CD4-positive, alpha-beta T cell treated with Interleukin-21 for 1 hour (primary cell): ENCODE measurements at regions not wholly inside any gene's neighbourhood (a gene's known extent, or its start where the extent isn't known, plus 50 kb on each side); places are given as distances from the start of the nearest gene placed in this dataset.
"Not testable (repeated sequence)": the region's sequence is repeated elsewhere in the genome, so short reads cannot be mapped to it uniquely, and the experiment has no call there.

Experiments used
- DNase-seq: peaks from one replicate; pipeline ENCODE4 v3.0.0-alpha.2; 2020

DNA sequence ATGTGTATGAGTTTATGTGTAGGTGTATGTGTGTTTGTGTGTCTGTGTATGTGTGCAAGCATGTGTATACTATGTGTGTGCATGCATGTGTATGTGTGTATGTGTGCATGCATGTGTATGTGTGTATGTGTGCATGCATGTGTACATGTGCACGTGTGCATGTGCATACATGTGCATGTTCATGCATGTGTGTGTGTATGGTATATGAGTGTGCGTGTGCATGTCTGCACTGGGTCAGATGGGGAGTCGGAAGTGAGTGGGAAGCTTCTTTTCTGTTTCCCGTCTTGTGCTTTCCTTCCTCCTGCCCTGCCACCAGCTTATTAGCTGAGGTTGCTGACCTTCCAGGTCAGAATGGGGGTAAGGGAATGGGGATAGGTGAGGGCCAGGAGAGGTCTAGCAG lies 174.7 kb downstream of the MAP2K4 start:
- no peak for DNase-seq

DNA sequence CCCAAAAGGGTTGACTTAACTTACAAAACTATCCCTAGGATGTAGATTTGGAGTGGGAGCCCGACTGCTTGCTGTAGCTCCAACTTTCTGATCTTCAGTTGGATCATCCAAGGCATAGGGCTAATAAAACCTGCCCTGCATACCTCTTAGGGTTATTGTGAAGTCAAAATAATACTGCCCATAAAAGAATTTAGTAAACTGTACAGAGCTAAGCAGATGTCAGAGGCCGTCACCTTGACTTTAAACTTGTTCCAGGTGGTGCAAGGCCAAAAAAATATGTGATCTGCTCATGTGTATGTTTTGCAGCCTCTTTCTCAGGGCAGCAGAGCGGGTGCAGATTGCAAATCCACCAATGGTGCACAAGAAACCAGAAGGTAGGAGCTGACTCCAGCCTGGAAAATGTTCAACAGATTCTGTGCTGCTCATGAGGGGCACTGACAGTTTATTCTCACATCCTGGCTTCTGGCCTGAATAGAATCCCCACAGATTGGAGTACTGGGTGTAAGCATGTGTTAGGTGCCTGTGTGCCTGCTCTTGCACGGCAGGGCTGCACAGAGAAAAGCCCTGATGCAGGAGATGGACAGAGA lies 180.7 kb downstream of the MAP2K4 start:
- no peak for DNase-seq

DNA sequence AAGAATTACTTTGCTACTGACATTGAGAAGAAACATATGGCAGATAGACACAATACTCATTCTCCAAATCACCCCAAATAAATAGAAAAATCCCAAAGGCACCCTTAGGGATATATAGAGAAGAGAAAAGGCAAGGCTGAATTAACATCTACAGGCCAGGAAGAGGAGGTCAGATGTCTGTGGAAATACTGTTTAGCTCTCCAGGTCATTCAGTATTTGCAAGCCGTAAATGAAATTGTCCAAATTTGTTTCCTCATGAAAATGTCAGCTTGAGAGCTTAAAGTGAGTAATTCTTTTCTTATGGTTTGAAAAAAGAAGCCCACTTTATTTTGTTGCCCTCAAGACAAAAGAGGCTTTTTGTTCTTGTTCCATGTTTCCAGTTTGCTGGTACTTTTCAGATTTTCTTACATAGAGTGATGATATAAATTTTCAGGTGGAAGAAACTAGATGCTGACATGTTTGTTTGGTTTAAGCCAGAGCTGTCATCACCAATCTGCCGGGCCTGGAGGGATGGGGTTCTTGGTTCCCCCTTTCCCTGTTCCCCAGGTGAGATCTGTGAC lies 189.0 kb downstream of the MAP2K4 start:
- DNase-seq, result no peak

DNA sequence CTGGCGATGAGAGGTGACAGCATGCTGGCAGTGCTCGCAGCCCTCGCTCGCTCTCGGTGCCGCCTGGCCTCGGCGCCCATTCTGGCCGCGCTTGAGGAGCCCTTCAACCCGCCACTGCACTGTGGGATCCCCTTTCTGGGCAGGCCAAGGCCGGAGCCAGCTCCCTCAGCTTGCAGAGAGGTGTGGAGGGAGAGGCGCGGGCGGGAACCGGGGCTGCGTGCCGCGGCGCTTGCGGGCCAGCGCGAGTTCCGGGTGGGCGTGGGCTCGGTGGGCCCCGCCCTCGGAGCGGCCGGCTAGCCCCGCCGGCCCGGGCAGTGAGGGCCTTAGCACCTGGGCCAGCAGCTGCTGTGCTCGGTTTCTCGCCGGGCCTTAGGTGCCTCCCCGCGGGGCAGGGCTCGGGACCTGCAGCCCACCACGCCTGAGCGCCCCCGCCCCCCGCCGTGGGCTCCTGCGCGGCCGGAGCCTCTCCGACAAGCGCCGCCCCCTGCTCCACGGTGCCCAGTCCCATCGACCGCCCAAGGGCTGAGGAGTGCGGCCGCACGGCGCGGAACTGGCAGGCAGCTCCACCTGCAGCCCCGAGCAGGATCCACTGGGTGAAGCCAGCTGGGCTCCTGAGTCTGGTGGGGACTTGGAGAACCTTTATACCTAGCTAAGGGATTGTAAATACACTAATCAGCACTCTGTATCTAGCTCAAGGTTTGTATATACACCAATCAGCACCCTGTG lies 200.2 kb downstream of the MAP2K4 start:
- DNase-seq, result not testable (repeated sequence)

DNA sequence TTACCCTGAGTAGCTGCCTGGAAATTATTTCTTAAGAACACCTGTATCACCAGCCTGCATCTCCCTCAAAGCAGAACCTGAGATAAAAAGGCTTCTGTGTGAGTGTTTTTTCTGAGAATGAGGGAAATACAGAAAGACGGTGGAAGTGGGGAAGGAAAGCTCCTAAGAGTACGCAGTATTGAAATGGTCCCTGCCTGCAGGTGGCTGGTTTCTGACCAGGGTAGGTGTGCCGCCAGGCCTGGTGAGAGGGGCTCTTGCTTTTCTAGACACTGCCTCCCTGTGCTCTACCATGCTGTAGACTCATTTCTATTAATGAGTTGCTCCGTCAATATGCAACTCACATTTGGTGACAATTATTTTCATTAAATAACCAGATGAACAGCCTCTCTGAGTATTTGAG lies 201.7 kb downstream of the MAP2K4 start:
- no peak for DNase-seq

DNA sequence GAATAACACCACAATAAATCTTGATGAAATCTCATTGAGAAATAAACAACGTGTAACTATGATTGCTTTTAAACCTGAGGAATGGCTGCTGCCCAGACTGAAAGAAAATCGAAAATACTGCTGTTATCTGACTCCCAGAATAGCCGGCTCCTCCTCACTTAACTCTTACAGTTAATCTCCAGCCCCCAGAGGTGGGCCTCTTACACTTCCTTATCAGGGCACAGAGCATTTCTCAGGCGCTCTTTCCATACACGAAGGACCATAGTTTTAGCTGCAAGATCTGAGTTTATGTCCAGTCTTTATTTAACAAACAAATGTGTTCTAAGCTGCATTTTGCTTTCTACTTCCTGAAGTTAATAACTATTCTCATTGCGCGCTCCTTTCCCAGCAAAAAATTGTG lies 206.9 kb downstream of the MAP2K4 start:
- DNase-seq, result no peak

DNA sequence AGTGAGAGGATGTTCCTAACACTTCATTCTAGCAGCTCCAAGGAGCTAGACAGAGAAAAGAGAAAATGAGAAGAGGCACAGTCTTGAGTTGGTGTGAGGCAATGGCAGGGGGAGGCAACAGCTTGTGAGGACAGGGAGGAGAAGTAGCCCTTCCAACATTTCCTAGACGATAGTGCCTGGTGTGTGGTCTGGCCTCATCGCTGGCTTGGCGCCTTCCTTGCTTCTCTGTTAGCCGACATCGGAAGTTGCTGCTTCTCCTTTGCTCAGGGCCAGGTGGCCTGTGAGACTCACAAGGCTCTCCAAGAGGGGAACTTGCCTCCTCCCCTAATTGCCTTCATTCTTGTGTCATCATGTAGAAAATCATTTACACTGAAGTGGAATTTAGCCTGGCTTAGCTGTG lies 208.7 kb downstream of the MAP2K4 start:
- DNase-seq, result no peak

DNA sequence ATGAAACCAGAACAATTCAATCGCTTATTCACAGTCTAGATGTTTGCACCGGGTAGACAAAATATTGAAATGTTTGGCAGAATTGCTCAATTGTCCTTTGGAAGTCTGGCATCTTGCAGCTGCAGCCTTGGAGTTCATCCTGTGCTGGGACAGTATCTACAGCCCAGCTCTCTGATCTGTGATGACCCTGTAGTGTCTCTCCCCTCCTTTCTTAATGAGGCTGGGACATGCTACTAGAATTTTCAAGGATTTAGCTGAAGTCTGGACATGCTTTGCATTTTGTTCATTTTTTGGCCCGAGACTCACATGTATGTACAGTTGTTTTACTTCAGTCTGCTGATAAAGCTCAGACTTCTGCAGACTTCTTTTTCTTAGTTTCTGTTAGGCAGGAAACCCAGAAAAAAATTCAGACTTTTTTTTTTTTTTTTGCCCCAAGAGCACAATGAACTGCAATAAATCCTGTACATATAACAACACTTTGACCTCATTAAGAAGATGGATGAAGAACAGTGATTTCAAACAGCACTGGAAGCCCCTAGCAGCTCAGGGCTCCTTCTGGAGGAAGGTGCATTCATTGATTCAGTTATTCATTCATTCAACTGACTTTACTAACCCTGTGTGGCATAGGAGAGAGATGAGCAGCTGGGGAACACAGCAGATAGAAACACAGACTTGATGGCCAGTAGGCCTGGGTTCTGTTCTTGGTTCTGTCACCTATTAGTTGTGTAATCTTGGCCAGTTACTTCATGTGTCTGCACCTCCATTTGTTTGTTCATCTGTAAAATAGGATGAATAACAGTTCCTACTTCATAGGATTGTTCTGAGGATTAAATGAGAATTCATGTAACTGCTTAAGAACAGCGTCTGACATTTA lies 210.0 kb downstream of the MAP2K4 start:
- DNase-seq, result no peak

DNA sequence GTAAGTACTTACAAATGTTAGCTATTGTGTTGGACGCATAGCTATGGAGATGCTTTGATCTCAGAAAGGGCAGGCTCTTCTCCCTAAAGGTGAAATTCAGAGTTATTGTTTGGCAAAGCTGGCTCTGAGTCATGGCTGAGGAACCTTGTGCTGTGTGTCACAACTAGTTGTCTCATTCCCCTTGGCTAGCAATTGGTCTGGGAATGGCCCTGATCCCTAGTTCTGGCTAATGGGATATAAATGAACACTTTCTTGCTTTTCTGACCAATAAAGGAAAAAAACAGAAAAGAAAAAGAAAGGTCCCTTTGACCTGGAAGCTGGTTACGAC lies 210.6 kb downstream of the MAP2K4 start:
- no peak for DNase-seq

DNA sequence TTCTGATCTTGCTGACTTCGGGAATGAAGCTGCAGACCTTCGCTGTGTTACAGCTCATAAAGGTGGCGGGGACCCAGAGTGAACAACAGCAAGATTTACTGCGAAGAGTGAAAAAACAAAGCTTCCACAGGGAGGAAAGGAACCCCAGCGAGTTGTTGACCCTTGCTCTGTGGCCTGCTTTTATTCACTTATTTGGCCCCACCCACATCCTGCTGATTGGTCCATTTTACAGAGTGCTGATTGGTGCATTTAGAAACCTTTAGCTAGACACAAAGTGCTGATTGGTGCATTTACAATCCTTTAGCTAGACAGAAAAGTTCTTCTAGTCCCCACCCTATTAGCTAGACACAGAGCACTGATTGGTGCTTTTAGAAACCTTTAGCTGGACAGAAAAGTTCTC lies 218.3 kb downstream of the MAP2K4 start:
- not testable (repeated sequence) for DNase-seq

DNA sequence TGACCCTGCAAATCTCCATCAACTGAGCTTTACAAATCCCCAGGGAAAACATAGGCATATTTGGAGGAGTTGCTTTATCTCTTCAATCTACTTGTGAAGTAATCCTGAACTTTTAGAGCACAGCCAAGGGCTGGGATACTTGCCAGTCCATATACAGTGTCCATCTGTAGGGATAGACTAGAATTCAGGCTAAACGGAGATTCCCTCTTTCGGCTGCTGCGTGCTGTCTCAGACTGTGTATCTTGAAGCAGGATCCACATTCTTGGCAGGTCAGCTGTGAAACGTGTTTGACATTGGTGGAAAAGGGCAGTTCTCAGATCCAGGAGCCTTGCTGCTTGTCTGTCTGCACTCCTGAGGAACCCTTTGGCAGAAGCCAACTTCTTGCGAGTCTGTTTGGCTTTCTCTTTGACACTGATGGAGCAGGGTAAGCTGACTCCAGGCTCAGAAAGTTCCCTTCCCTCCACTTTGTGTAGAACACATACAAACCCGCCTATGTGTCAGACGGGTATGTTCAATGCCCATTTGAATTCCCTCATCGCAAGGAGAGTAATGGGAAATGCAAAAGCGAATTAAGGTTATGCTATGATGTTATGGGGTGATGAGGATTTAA lies 221.8 kb downstream of the MAP2K4 start:
- DNase-seq, result no peak

DNA sequence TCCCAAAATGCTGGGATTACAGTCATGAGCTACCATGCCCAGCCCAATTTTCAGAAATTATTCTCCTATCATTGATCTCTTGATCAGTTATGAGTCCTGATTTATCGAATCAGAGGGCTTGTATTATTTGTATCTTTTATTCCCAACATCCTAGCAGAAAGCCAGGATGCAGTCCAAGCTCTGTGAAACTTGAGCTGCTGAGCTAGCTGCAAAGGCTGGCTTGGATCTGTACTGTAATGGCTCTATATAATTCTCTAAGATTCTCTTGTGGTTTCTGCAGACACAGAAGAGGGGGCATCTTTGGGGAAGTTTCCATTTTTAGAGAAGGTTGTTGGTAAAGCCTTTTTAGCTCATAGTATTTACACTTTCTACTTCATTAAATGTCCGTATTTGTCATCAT lies 227.1 kb downstream of the MAP2K4 start:
- DNase-seq, result no peak

DNA sequence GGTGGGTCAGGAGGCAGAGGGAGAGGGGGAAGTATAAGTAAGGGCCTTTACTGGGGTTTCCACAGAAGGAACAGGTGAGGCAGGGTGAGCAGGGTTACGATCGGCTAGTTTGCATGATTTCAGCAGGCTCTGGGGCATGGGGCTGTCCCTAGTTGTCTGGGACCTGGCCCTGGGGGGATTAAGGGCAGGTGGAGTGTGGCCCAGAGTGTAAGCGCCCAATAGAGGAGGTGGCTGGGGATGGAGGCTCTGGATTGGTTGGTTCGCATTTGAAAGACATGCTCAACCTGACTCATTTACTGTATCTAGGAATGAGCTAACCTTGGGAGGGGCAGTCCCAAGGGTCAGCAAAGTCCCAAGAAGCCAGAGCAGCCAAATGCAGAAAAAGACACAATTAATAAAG lies 230.3 kb downstream of the MAP2K4 start:
- no peak for DNase-seq

DNA sequence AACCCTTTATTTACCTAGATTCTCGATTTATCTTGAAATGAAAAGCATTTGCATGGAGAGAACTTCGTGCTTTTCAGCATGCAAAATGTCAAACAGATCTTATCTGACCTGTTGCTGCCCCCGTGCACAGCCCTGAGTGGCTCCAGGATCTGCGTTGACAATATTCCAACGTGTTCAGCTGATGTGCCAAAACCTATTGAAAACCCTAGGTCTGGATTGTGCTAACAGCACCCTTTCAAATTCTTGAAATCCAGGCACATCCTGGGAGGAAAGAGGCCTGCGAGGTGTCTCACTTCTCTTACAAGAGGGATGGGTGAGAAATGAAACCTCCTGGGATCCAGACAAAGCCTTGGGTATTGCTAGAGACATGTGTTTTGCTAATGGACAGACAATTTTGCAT lies 231.8 kb downstream of the MAP2K4 start:
- DNase-seq, result no peak

DNA sequence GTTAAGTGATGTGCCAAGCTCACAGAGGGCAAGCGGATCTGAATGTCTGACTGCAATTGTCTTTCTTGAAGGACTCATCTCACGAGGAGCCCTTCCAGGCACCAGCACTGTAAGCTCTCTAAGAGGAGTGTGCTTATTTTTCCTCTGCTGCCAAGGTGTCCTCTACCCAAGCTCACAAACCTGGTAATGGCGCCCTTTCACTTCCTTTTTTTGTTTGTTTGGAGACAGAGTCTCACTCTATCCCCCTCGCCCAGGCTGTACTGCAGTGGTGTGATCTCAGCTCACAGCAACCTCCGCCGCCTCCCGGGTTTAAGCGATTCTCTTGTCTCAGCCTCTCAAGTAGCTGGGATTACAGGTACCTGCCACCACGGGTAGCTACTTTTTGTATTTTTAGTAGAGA lies 233.8 kb downstream of the MAP2K4 start:
- DNase-seq, result no peak

DNA sequence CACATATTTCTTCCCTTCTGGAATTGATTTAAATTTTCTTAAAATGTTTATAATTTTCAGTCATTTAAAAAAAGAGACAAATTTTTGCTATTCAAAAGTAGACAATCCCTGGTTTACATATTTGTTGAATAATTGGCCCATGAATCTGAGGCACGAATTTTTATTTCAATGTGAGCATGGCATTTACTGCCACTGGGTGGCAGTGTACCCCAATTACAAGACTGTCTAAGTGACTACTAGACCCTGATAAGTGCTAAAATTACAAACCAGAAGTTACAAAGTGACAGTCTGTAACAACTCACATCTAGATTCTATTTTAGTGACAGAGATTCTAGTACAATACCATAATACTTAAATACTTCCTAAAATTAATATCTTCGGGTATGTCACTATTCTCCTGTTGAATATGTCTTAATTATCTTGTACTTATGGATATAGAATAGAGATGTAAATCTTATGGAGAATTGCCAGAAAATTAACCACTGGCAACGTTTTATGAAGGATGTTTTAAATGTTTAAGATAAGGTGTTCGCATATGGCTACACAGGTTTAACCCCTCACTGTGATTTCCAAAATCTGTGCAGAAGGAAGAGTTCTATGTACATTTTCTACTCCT lies 235.8 kb downstream of the MAP2K4 start:
- DNase-seq, result peak; percentile 2

DNA sequence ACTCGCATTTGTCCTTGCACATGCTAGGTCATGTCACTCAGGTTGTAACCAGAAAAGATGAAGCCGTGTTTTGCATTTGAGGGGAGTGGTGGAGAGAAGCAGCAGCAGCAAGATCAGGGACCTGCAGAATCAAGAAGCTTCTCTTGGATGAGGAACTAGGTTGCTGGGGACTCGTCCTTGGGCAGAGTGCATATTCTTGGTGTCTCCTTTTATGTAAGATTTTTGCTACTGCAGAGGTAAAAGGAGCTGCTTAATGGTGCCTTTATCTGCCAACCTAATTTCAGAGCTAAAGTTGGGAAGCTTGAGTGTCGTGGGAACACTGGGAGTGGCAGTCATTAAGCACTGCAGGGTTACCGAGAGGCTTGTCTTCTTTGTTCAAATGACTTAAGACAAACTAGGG lies 236.5 kb downstream of the MAP2K4 start:
- DNase-seq, result no peak

DNA sequence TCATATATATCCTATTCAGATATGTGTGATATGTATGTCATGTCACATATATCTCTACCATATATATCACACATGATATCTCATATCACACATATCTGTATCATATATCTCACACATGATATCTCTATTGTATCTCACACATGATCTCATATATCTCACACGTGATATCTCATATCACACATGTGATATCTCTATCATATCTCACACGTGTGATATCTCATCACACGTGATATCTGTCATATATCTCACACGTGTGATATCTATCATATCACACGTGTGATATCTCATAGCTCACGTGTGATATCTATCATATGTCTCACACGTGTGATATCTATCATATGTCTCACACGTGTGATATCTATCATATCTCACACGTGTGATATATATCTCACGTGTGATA lies 240.7 kb downstream of the MAP2K4 start:
- DNase-seq, result no peak

DNA sequence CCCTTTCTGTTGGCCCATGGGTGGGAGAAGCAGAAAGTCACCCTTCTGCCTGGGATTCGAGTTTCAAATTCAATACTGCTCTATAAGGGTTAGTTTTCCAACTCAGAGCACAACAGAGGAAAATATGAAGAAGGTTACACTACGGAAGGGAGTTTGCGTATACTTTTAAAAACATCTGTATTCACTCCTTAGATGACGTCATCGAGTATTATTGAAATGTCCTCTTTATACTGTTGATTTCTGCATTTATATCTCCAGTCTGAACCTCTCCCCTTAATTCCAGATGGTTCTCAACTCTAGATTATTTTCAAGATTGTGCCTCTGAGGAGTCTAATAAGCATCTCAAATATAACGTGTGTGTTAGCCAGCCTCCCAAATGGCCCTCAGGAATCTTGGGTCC lies 249.1 kb downstream of the MAP2K4 start:
- no peak for DNase-seq

DNA sequence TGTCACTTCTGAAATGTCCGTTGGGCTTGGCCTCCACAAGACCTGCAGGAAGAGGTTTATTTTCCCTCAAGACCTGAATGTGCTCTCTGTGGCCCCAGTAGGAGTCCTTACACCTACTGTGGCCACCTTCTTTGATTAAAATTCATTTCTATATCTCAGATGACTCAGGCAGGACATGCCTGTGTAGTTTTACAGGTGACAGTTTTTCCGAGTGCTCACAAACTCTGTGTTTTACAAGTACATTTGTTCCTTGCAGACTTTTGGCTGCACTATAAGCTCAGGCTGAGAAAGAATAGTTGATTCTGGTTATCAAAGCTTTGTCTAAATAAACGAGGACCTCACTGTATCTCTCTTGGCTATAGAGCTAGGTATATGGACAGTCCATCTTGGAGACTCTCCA lies 257.1 kb downstream of the MAP2K4 start:
- DNase-seq, result no peak

DNA sequence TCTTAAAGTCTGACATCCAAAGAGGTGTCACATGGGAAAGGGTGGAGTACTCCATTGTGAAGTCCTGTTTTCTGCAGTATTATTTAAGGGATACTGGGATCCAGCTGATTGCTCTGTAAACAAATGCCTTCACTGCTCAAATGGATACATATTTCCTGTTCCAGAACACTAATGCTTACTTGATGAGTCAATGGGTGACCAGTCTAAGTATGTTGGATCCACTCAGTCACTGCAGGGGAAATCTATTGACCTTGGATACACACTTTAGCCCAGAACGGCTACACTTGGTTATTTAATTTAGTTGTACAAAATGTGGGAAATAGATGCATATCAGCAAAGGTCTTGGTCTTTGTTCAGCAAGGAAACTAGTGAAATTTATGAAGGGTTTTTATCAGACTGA lies 261.4 kb downstream of the MAP2K4 start:
- DNase-seq, result no peak

DNA sequence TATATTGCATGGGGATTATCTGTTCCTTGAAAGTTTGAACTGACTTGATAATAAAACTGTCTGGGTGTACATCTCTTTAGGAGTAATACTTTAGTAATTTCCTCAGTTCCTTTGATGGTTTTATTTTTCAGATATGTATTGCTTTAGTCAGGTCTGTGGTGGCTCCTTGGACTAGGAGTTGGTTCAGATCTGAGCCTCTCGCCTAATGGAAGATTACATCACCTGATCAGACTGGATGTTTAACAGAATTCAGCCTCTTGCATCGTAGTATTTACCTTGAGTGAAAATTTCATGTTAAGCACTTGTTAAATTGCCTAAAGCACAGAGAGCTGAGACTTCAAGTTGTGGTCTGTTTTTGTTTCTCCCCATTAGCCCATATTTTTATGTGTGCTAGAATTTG lies 267.3 kb downstream of the MAP2K4 start:
- DNase-seq, result no peak

DNA sequence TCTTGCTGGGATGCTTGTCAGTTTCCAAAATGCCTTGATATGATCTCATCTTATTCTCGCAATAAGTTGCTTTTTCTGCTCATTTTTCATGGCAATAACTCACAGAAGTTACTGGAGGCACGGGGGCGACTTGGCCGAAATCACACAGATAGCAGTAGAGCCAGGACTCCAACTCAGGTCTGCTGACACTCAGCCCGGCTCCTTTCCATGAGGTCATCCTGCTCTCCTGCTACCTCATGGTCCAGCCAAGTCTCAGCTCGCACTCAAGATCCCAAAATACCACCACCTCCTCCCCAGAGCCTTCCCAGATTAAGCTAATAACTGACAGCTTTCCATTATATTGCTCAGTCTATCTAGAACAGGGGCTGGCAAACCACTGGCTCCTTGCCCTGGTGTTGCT lies 269.5 kb downstream of the MAP2K4 start:
- no peak for DNase-seq
